ENCODE measurements at regions not wholly inside any gene's neighbourhood (a gene's known extent, or its start where the extent isn't known, plus 50 kb on each side); places are given as distances from the start of the nearest gene placed in this dataset.
"Not testable (repeated sequence)": the region's sequence is repeated elsewhere in the genome, so short reads cannot be mapped to it uniquely, and the experiment has no call there.

DNA sequence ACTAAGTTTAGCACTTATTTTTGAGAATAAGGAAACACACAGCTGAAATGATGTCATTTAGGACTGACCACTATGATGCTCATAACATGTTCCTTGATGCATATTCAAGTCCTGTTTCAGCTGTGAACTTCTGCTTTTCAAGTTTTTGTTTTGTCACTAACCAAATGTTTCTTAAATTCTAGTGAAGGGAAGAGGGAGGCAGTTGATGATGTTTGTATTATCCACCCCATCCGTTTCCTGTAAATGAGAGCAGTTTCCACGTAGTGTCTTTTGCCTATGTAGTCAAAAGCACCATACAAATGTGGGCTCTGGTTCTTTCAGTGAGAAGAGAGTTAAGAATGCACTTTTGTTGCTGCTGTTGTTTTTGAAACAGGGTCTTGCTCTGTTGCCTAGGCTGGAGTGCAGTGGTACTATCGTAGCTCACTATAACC is 491.8 kb downstream of the PCNX1 start:
- DNase-seq: no peak

DNA sequence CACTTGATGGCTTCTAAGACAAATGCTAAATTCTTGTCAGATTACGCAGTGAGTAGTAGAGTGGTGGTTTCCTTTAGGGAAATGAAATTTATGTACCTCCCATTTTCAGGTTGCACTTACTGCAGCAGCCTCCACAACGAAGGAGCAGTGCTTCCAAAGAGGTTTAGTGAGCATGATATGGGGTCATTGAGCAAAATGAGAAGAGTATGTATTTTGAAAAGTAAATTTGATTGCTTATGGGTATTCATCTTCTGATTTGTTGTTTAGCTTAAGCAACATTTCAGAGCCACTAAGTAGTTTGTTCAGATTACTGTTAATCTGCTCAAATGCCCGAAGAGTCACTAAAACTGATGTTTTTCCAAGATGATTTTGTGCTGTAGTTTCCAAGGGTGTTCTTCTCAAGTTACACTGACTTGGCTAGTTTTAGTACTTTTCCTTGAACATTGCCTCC is 493.6 kb downstream of the PCNX1 start:
- DNase-seq: no peak

DNA sequence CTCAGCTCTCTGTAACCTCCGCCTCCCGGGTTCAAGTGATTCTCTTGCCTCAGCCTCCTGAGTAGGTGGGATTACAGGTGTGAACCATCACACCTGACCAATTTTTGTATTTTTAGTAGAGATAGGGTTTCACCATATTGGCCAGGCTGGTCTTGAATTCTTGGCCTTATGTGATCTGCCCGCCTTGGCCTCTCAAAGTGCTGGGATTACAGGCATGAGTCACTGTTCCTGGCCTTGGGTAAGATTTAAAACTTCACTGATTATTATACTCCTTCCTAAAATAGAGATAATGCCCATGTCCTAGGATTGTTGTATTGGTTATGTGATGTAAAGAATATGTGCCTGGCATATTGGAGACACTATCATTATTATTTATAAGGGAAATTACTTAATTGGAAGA is 495.2 kb downstream of the PCNX1 start:
- not testable (repeated sequence) for DNase-seq

DNA sequence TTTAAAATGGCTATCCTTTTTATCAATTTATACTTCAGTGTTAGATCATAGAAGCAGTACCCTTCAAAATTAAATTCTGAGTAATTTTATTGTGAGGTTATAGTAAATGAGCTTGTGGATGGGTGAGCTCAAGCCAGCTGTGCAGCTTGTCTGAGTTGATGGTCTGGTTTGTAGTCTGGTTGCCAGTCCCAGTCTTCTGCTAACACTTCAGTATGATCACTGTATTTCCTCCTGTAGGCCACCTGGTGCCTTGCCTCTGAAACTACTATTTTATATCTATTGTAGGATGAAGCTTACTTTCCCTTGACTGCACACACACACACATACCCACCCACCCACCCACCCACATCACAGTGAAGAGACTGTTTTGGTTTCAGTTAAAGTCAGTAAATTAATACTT is 496.4 kb downstream of the PCNX1 start:
- DNase-seq: no peak

DNA sequence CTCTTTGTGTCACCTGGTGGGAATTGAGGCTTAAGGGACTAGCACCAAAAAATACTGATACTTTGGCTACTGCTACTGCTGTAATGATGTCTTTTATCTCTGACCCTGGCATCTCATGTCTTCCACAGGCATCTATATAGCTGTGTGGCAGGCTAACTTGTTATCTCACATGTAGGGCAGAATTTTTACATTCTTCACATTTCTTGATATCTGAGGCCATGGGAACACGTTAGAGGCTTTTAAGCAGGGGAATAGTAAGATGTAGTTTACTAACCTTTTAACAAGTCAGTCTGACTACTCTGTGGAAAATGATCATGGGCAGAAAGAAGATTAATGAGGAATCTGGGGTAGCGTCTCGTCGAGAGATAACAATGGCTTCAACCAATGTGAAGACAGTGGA is 498.4 kb downstream of the PCNX1 start:
- DNase-seq: no peak

DNA sequence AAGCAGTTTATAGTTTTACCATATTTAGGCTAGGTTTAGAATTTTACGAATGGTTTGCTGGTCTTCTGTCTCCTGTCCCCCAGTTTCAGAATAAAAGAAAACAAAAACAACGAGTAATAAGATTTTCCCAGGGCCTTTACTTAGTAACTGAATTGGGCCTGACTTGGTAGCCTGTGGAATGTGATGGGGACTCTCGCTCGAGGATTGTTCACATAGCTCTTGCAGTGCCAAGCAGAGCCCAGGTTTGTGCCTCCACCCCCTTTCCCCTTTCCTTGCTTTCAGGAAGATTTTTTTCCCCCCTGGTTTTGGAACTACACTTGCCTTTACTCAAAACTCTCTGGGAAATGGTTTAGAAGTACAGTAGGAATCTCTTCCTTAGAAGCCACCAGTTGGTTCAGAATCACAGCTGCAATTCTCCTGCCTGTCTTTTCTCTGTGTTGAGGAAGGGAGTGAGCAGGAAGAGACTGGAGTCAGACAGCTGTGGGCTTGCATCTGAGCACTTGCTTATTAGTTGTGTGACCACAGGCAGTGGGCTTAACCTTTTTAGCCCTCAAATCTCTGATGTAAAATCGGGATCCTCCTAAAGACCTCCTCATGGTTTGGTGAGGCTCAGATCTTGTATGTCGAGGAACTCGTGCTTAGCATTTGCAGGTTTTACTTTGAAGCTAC is 501.2 kb downstream of the PCNX1 start:
- DNase-seq: no peak

DNA sequence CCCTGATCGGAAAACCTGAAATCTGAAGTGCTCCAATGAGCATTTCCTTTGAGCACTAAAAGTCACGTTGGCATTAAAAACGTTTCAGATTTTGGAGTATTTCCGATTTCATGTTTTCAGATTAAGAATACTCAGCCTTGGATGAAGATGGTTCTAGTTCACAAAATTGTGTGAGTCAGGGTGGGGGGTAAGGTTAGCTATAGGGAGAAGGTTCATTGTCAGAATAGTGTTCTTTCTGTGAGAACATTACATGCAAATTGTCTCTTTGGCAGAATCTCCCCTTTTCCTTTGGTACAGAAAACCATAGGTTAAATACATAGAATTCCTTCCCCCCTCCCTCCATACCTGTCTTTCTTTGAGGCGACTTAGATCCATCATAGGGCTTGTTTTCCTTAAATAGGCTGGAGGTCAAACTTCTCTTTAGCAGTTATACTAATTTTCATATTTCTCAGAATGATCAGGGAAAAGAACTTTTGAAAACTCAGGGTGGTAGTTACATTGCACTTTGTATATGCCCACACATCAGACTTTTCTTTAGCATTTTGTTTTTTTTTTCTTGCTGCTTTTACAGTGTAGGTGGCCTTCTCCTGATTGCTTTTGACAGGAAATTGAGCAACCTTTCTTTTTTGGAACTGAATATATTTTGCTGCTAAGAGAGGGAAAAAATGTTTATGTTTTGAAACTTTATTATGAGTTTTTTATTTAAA is 503.5 kb downstream of the PCNX1 start:
- DNase-seq: no peak

DNA sequence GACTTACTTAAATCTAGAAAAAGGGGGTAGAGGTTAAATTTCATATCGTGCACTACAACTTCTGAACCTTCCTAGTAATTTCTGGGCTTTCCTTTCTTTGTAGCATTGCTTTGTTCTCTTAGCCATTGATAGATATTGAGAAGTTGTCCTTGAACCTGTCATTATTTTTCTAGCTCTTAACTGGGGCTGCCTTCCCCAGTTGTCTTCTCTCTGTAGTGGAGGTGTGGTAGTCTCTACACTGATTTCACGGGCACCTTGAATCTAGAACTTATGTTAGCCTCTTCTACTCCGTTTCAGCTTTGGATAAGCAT is 504.0 kb downstream of the PCNX1 start:
- DNase-seq: no peak

DNA sequence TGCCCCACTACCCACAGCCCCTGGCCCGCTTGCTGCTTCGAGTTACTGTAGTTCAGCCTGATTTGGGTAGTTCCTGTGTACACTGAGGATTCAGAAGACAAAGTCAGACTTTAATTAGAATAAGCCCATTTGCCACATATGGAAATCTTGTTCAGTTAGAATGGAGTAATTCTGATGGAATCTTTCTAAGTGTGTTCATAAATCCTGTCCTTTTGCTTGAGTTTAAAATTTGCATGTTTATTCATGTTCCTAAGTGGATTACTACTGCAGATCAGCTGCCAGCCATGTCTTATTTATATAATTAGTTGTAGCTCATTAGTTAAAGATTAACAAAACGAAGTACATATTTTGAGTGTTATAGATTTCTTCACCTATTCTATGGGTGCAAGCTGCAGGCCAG is 504.5 kb downstream of the PCNX1 start:
- DNase-seq: no peak

DNA sequence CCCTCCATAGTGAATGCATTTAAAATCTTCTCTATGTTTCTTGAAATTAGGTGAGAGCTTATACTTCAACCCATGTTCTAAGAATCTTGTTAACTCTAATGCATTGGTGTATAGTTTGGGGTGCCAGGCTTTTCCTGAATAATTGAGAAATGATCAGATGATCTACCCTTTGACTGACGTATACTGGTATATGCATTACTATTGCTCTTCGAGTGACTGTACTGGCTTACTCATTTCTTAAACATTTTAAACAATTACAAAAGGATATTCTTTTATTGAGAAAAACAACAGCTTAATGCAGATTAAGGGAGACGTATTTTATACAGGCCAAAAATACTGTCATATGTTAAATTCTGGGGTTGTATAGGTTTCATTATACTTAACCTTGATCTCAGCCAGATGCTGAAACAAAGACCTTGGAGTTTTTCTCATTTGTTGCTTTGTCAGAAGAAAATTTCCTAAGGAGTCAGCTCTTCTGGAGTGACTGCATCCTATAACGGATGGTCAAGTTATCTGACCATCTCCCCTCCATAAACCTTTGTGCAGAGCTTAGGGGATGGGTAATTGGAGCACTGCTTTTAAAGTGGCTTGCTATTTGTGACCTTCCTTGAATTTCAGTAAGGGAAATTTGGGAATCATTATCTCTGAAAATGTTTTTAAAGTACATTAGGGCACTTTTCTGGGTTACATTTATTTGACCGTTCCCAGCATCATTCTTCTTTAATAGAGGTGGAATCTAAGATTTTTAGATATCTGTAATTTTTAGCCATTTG is 507.6 kb downstream of the PCNX1 start:
- DNase-seq: no peak

DNA sequence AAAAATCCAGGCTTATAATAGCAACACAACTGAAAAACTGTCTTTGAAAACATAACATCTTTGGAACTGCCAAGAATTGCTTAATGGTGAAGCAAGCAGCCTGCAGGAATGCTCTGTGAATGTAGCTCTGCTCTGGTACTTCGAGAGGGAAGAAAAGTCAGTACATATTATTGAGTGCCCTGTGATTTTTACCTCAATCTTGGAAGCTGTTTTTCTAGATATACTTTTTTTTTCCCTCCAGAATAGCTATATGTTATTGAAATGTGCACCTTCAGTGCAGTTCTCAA is 508.1 kb downstream of the PCNX1 start:
- no peak for DNase-seq

DNA sequence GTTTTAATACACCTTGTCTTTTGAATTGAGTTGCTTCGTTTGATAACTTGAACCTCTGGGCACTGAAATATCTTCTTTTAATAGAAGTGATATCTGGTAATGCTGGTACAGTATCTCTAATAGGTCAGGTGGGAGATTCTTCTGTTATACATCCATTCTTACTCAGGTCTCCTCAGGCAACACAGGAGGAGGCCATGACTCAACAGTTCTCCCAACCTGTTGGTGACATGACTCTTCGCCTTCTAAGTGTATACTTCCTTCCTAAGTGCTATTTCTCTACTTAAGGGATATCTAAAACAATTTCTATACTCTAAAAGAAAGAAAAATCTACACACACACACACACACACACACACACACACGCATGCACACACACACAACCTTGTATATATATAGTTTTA is 509.1 kb downstream of the PCNX1 start:
- DNase-seq: no peak

DNA sequence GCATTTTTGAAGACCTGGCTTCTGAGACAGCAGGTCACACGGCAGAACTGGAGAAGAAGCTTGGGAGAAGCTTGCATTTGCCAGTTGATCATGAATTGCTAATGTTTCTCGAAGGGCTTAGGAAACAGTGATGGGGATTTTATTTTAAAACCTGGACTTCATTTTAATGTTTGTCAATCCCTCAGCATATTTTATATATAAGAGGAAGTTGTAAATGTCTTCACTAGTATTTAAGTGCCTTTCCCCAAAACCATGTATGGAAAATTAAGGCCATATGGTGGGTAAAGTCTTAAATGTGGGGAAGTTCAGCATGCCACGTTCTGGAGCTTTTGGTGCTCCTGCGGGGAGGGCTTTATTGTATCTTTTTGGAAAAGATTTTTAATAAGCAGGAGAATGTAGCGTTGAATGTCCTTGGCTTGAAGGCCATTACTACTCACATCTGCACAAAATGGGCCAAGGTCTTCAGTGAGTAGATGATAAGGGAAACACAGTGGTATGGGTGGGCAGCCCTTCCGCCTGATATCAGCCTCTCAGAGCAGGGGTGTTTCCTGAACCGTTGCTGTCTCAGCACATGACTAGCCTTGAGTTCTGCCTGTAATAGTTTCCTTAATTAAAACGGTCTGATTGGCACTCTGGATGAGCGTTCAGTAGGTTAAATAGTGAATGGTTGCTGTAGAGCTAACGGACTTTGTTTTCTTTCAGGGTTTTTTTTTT is 511.4 kb downstream of the PCNX1 start:
- DNase-seq: no peak

DNA sequence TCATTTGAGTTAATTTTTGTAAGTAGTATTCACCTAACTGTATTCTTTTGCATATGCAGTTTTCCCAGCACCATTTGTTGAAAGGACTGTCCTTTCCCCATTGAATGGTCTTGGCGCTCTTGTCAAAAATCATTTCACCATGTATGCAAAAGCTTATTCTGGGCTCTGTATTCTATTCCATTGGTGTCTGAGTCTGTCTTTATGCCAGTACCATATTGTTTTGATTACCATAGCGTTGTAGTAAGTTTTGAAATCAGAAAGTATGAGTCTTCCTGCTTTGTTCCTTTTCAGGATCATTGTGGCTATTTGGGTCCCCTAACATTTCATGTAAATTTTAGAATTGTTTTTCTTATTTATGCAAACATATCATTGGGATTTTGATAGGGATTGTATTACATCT is 508.7 kb upstream of the RGS6 start:
- DNase-seq: no peak

DNA sequence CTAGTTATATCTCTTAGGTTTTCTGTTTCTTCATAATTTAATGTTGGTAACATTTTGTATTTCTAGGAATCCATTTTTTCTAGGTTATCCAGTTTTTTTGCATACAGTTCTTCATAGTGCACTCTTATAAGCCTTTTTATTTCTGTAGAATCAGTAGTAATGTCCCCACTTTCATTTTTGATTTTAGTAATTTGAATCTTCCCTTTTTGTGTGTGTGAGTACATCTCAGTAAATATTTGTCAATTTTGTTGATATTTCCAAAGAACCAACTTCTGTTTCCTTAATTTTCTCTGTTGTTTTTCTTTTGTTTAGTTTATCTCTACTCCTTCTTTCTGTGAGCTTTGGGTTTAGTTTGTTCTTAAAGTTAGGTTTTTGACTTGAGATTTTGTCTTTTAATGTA is 507.3 kb upstream of the RGS6 start:
- DNase-seq: no peak

DNA sequence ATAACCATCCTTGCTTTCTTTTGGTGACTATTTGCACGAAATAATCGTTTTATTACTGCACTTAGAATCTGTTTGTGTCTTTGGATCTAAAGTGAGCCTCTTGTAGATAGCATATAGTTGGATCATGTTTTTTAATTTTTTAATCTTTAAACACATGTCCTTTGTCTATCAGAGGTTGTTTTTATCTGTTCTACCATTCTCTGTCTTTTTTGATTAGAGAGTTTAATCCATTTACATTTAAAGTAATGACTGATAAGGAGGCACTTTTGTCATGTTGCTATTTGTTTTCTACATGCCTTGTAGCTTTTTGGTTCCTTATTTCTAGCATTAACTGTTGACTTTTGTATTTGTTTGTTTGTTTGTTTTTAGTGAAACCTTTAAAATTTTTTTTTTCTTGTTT is 506.2 kb upstream of the RGS6 start:
- no peak for DNase-seq

DNA sequence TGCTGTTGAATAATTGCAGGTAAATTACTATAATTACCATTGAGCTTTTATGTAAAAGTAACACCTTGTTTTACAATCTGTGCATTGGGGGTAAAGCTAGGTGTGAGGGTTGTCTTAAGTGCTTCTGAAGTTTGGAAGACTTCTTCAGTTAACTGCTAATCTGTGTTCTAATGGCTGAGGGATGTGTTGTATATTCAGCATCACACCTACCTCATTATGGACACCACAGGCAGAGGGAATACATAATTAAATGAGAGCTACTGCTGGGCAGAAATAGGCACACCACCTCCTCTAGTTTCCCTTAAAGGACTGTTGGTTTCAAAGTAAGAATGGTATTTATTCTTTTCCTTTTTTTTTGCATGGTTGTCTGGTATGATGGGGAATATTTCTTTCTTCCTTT is 502.3 kb upstream of the RGS6 start:
- no peak for DNase-seq

DNA sequence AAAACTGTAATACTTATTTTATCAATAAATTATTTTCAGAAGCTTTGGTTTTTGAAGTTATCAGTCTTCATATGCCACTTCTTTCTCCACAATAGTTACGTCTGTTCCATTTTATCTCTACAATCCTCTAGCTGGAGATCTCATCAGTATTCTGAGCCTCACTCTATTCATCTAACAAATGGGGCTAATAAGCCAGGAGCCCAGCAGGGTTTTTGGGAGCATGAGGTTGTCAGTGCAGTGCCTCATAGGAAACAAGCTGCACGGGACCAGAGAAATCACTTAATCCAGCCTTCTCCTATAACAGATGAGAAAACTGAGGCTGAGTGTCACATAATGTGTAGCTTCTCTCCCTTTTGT is 501.9 kb upstream of the RGS6 start:
- DNase-seq: no peak

DNA sequence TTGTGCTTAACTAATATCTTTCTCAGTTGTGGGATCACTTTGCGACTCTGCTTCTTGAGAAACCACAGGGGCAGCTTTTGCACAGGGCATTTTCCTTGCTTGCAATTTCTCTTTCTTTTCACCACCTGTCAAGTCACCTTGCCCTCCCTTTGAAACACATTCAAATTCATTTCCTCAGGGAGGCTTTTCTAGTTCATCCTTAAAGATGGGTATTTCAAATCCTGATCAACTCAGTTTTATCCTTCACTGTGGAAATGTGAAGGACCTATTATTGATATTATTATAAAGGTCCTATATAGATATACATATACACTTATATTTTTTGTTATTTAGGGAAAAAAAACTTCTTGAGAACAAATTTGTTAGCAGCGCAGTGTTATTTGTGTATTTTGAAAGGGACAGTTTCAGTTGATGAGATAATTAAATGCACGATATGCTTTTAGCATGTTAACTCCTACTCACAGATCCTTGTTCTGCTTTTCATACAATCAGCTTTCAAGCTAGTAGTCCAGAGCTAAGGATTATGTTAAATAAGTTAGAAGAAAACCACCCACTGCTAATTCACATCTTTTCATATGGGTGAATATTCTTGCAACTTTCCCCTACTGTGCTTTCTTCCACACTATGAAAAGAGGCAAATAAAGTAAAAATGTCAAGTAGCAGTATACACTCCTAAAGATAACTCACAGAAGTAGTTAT is 501.4 kb upstream of the RGS6 start:
- no peak for DNase-seq

DNA sequence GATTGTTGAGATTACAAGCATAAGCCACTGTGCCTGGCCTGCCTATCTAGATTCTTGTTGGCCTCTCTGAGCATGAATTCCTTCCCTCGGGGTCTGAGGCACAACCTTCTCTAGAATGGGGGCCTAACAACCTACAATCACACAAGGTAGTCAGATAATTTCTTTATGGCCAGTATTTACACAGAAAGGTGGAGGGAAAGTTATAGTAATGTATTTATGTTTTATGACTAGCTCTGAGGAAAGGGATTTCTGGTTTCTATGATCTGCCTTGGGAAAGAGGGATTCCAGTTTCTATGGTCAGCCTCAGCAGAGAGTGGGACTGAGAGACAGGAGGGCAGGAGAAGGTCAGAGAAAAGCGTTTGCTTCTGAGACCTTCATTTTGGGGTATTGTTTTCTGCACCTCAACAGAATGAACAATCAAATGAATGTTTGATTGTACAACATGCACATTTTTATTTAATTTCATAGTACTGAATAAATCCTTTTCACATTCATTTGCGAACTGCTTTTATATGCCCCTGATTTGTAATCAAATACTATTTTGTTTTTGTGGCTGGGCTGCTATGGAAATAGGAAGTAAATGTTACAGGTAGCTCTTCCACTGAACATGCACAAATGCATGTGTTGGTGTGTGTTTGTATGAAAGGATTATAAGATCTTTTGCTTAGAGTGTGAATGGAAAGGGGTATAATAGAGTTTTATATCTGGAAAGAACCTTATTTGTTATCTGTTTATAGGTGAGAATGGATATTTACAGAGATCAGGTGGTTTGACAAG is 499.7 kb upstream of the RGS6 start:
- DNase-seq: no peak

DNA sequence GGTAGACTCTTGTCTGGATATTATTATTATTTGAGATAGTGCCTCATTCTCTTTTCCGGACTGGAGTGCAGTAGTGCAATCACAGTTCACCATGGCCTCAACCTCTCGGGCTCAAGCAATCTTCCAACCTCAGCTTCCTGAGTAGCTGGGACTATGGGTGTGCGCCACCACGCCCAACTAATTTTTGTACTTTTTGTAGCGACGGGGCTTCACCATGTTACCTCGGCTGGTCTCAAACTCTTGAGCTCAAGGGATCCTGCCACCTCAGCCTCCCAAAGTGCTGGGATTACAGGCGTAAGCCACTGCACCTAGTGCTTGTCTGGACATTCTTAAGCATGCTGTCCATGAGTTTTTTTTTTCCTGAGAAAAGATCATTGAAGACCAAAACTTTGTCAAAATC is 498.9 kb upstream of the RGS6 start:
- no peak for DNase-seq

DNA sequence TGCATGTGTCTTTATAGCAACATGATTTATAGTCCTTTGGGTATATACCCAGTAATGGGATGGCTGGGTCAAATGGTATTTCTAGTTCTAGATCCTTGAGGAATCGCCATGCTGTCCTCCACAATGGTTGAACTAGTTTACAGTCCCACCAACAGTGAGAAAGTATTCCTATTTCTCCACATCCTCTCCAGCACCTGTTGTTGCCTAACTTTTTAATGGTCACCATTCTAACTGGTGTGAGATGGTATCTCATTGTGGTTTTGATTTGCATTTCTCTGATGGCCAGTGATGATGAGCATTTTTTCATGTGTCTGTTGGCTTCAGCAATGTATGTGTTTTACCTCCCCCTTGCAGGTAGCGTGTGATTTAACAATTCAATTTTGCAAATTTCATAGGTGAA is 496.6 kb upstream of the RGS6 start:
- not testable (repeated sequence) for DNase-seq

DNA sequence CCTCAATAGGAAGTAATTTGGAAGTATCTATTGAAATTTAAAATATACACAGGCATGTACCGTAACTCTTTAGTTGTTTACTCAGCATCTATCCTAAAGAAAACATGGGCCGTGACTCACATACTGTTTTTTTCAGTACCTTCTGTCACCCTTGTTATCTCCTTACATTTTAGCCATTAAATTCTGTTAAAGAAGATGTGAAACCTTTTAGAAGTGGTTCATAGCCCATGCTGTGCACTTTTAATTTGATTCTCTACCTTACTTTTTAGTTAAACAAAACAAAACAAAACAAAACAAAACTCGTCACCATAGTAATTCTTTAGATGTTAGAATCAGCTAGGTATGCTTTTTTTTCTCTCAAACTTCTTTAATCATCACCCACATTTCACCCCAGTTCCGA is 494.4 kb upstream of the RGS6 start:
- DNase-seq: no peak

Measured in NCI-H774 (cell line).